GM18498 (cell line): ENCODE measurements at regions not wholly inside any gene's neighbourhood (a gene's known extent, or its start where the extent isn't known, plus 50 kb on each side); places are given as distances from the start of the nearest gene placed in this dataset.
"Not testable (repeated sequence)": the region's sequence is repeated elsewhere in the genome, so short reads cannot be mapped to it uniquely, and the experiment has no call there.

Experiments
- ATAC-seq: cut with Tn5 transposase; IDR thresholded peaks from one replicate; pipeline ENCODE4 v1.9.1; 2021; ENCODE audit warnings: mild to moderate bottlenecking, moderate library complexity; ENCODE audit not compliant: unreplicated experiment

GRCh38 chr2:190005513-190005912 is 57.0 kb downstream of the MSTN start:
- ATAC-seq: no peak

GRCh38 chr2:189999661-190000060 is 62.9 kb downstream of the MSTN start:
- no peak for ATAC-seq

DNA sequence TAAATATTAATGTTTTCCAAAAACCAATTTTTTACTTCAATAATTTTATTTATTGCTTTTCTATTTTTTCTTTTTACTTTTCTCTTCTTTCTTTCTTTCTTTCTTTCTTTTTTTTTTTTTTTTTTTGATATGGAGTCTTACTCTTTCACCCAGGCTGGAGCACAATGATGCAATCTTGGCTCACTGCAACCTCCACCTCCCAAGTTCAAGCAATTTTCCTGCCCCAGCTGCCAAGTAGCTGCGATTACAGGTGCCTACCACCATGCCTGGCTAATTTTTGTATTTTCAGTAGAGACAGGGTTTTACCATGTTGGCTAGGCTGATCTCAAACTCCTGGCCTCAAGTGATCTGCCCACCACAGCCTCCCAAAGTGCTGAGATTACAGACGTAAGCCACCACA is 63.9 kb downstream of the MSTN start:
- ATAC-seq: not testable (repeated sequence)

GRCh38 chr2:189997016-189997415 is 65.5 kb downstream of the MSTN start:
- no peak for ATAC-seq

- no peak for ATAC-seq
Measured at GRCh38 chr2:189995679-189996078, 66.8 kb downstream of the MSTN start.

DNA sequence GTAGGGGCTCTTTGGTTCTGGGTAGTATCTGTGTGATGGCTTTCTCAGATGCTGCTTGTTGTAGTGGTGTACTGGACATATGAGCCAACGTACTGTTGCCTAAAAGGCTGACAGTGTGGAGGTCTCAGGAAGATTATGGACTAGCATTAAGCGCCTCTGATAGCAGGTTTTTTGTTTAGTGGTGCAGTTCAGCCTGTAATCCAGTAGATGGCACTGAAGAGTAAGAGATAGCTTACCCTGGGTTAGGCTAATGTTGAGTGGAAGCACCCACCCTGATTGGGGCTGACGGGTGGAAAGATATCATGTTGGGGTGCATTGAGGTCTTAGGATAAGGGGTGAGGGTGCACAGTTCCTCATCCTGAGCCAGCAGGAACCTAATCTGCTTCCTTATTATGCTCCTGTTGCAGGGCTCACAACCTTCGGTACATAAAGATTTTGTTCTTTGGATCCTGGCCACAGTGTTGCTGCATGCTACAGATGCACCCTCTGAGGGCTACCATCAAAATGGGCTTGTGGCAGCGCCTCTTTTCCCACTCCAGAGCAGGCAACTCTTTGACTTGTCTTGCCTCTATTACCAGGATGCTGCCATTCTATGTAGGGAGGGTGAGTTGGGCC is 79.6 kb downstream of the MSTN start:
- ATAC-seq: no peak

- ATAC-seq: no peak
Measured at GRCh38 chr2:189982087-189982486, 80.4 kb downstream of the MSTN start.

DNA sequence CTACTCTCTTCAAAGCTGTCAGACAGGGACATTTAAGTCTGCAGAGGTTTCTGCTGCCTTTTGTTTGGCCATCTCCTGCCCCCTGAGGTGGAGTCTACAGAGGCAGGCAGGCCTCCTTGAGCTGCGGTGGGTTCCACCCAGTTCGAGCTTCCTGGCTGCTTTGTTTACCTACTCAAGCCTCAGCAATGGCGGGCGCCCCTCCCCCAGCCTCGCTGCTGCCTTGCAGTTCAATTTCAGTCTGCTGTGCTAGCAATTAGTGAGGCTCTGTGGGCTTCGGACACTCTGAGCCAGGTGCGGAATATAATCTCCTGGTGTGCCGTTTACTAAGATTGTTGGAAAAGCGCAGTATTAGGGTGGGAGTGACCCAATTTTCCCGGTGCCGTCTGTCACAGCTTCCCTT is 86.0 kb downstream of the MSTN start:
- ATAC-seq: not testable (repeated sequence)

DNA sequence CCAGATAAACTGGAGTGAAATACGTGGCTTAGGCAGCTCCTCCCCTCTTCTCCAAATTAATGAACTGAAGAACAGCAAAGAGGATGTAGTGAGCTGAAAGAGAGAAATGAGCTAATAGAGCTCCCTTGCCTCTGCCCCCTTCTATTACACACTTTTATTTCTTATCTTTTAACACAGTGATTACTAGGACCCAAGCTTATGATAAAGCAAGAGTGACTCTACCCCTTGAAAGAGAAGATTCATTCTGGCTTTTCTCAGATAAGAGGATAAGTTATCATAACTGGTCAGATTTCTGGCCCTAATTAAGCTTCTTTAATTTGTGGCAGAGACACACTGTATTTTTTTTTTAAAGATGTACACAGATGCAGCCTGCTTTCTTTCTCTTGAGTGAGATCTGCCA is 102.2 kb downstream of the MSTN start:
- ATAC-seq: no peak

GRCh38 chr2:189959450-189959849 is 103.1 kb downstream of the MSTN start:
- ATAC-seq: no peak

- ATAC-seq: peak; percentile 56
Measured at GRCh38 chr2:189954989-189955388, 107.5 kb downstream of the MSTN start.

GRCh38 chr2:189952536-189953109 is 109.9 kb downstream of the MSTN start:
- ATAC-seq: peak; percentile 90

GRCh38 chr2:189951791-189952535 is 110.6 kb downstream of the MSTN start:
- peak; percentile 43 for ATAC-seq

GRCh38 chr2:189943009-189943408 is 119.5 kb downstream of the MSTN start:
- ATAC-seq: no peak

DNA sequence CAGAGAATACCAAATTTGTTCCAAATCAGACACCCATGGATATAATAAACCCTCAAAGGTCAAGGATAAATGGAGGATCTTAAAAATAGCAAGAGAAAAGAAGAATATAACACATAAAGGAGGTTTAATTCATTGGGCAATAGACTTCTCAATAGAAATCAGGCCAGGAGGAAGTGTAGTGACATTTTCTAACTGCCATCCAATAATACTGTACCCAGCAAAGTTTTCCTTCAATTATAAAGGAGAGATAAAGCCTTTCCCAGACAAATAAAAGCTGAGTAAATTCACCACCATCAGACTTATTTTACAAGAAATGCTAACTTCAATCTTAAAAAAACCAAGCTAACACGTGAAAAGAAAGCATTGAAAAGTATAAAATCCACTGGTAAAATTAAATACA is 121.6 kb downstream of the MSTN start:
- ATAC-seq: no peak

DNA sequence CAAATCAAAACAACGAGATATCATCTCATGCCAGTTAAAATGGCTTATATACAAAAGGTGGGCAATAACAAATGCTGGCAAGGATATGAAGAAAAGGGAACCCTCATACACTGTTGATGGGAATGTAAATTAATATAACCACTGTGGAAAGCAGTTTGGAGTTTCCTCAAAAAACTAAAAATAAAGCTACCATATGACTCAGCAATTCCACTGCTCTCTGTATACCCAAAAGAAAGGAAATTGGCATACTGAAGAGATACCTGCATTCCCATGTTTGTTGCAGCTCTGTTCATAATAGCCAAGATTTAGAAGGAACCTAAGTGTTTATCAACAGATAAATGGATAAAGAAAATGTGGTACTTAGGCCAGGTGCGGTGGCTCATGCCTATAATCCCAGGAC is 124.8 kb downstream of the MSTN start:
- no peak for ATAC-seq

- ATAC-seq: no peak
Measured at GRCh38 chr2:189933911-189934399, 128.6 kb downstream of the MSTN start.

DNA sequence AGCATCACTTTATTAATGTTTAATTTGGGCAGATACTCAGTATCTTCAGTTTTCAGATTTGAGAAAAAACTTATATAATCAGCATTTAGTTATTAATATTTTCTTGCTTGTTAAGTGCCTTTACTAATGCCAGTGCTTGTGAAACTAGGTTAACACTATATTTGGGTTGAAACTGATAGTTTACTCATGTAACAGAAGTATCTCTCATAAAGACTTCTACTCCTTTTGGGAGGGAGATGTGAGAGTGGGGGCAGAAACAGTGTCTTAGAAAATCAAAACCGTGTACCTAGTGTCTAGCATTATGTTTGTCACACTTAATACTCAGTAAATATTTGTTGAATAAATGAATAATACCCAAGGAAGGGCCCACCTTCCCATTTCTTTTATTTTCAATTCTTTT is 129.5 kb downstream of the MSTN start:
- ATAC-seq: peak; percentile 97

- no peak for ATAC-seq
Measured at GRCh38 chr2:189927823-189928222, 134.7 kb downstream of the MSTN start.
